ENCODE measurements at regions not wholly inside any gene's neighbourhood (a gene's known extent, or its start where the extent isn't known, plus 50 kb on each side); places are given as distances from the start of the nearest gene placed in this dataset.

- DNase-seq (ENCODE audit: extremely low spot score): no peak
- no peak for TF ChIP-seq CTCF (IDR thresholded peaks at IDR 0.05; ENCODE audit: control extremely low read depth, extremely low read depth, low read depth, missing control alignments)
- ChIA-PET CTCF (interaction anchor here (1.1 kb wide), 1 partner anchor 246 kb away, joined by 3 read pairs; no protein-coding TSS in a partner anchor), POLR2A (no interaction called here)
Observed at GRCh38 chr10:124146483-124146882, 53.1 kb upstream of the CHST15 start.

DNA sequence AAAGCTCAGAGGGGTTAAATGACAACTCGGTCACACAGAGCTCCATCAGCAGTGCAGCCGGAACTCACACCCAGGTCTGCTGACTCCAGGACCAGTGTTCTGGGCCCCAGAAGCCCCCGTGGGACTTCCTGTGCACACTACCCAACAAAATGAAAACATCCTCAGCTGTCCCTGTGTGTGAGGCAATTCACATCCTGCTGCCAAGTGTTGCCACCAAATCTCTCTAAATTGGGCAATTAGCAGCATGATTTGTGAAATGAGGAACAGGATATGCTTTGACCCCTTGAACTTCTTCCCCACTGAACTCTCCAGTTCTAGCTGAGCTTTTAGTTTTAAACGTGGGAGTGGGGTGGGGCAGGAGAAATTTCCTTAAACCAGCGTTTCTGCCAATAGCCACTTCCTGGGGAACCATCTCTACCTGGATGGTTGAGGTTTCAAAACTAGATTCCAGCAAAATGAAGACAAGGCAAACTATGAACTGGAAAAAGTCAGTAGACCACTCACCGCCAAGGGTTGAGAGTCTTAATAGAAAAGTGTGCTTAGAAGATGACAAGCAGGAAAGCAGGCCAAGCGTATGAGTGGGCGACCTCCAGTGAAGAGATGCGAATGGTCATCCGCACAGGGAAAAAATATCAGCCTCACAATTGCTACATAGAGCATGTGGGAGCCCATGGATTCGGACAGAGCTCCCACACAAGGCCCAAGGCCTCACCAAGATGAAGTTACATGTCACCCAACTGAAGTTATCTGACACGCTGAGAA is 51.9 kb upstream of the CHST15 start:
- DNase-seq (ENCODE audit: extremely low spot score): no peak
- ChIA-PET POLR2A (no interaction called here), CTCF (no interaction called here)
- no peak for TF ChIP-seq CTCF (IDR thresholded peaks at IDR 0.05; ENCODE audit: control extremely low read depth, extremely low read depth, low read depth, missing control alignments)

DNA sequence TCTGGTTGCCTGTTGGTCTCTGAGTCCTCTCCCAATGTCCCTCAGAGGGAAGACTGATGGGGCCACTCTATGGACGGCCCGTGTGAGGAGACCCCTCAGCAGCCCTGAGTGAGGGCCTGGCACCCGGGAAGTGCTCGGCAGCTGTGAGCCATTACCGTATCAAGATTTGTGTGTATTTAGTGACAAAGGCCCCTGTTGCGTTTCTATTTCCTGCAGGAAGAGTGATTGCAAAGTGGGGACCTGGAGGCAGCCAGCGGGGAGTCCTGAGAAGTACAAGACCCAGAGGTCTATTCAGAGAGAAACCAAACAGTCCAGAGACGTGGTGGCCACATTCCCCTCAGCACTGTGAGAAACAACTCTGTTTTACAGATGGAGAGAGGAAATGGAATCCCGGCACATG is 51.1 kb upstream of the CHST15 start:
- no peak for DNase-seq (ENCODE audit: extremely low spot score)
- TF ChIP-seq CTCF (IDR thresholded peaks at IDR 0.05; ENCODE audit: control extremely low read depth, extremely low read depth, low read depth, missing control alignments): no peak
- CTCF ChIA-PET: no interaction called here
- POLR2A ChIA-PET: no interaction called here

GRCh38 chr10:124143721-124144120 is 50.3 kb upstream of the CHST15 start:
- CTCF ChIA-PET: no interaction called here
- POLR2A ChIA-PET: no interaction called here
- no peak for DNase-seq (ENCODE audit: extremely low spot score)
- no peak for TF ChIP-seq CTCF (IDR thresholded peaks at IDR 0.05; ENCODE audit: control extremely low read depth, extremely low read depth, low read depth, missing control alignments)

Measured in GM10248 (cell line).